Stimulated activated CD4-positive, alpha-beta T cell treated with anti-CD3 and anti-CD28 coated beads, Interleukin-4, amount 100 ng/mL, for 1 hour (primary cell): ENCODE measurements at regions not wholly inside any gene's neighbourhood (a gene's known extent, or its start where the extent isn't known, plus 50 kb on each side); places are given as distances from the start of the nearest gene placed in this dataset.

Experiments used
- DNase-seq: peaks from one replicate; pipeline ENCODE4 v3.0.0-alpha.2; 2020

- DNase-seq: no peak
Measured at GRCh38 chr12:25005376-25005775, 56.5 kb upstream of the BCAT1 start.

- no peak for DNase-seq
Measured at GRCh38 chr12:25004447-25004846, 55.5 kb upstream of the BCAT1 start.

- no peak for DNase-seq
Measured at GRCh38 chr12:25001311-25001710, 52.4 kb upstream of the BCAT1 start.
